Fibroblast of the aortic adventitia (primary cell): ENCODE measurements at regions not wholly inside any gene's neighbourhood (a gene's known extent, or its start where the extent isn't known, plus 50 kb on each side); places are given as distances from the start of the nearest gene placed in this dataset.
"Not testable (repeated sequence)": the region's sequence is repeated elsewhere in the genome, so short reads cannot be mapped to it uniquely, and the experiment has no call there.

Source experiments
- DNase-seq: peaks from one replicate; pipeline ENCODE4 v3.0.0-alpha.2; 2010; ENCODE audit warnings: low read depth
- H3K4me3 ChIP-seq: 2 replicates; pipeline ENCODE4 v1.5.1; 2011; ENCODE audit warnings: low read depth, mild to moderate bottlenecking, control low read depth, low read length, moderate library complexity
- TF ChIP-seq, protein P1 (sequence below): IDR thresholded peaks from 2 replicates; pipeline ENCODE4 v1.5.1; 2011; ENCODE audit warnings: mild to moderate bottlenecking, low read length, control low read depth, inconsistent platforms; ENCODE audit not compliant: insufficient read depth

DNA sequence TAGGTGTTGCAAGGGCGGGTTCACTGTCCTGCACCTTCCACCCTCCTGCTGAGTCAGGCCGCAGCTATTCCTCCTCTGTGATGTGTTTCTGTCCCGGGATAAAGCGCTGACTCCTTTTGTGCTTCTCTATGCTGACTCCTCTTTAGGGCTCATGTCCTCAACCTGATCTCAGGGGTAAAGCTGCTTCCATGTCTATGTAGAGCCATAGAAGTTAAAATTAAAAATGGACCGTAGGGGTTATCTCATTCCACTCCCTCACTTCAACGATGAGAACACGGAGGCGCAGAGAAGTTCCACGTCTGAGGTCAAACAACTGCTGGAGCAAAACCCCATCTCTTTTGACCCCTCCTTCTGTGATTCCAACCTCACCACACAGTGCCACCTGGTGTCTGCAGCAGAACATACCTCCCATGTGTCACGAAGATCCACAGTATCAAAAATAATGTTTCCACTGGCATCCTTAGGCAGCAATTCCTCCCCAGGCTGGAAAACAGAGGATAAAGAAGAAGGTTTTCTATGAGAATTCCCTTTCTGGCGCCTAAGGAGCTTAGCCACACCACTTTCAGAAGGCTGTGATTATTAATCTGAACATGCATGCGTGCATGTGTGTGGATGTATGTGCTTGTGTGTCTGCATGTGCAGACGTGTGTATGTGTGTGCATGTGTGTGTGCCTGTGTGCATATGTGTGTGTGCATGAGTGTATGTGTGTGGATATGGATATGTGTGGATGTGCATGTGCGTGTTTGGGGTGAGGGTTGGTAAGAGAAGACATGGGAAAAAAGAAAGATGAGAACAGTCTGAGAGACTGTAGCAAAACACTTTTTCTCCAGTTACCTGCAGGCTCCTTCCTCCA is 81.2 kb upstream of the UCN3 start:
- H3K4me3 ChIP-seq = no peak overlapping the region
- DNase-seq = peak; percentile 75
- TF ChIP-seq, protein P1, sequence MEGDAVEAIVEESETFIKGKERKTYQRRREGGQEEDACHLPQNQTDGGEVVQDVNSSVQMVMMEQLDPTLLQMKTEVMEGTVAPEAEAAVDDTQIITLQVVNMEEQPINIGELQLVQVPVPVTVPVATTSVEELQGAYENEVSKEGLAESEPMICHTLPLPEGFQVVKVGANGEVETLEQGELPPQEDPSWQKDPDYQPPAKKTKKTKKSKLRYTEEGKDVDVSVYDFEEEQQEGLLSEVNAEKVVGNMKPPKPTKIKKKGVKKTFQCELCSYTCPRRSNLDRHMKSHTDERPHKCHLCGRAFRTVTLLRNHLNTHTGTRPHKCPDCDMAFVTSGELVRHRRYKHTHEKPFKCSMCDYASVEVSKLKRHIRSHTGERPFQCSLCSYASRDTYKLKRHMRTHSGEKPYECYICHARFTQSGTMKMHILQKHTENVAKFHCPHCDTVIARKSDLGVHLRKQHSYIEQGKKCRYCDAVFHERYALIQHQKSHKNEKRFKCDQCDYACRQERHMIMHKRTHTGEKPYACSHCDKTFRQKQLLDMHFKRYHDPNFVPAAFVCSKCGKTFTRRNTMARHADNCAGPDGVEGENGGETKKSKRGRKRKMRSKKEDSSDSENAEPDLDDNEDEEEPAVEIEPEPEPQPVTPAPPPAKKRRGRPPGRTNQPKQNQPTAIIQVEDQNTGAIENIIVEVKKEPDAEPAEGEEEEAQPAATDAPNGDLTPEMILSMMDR = peak; percentile 71

DNA sequence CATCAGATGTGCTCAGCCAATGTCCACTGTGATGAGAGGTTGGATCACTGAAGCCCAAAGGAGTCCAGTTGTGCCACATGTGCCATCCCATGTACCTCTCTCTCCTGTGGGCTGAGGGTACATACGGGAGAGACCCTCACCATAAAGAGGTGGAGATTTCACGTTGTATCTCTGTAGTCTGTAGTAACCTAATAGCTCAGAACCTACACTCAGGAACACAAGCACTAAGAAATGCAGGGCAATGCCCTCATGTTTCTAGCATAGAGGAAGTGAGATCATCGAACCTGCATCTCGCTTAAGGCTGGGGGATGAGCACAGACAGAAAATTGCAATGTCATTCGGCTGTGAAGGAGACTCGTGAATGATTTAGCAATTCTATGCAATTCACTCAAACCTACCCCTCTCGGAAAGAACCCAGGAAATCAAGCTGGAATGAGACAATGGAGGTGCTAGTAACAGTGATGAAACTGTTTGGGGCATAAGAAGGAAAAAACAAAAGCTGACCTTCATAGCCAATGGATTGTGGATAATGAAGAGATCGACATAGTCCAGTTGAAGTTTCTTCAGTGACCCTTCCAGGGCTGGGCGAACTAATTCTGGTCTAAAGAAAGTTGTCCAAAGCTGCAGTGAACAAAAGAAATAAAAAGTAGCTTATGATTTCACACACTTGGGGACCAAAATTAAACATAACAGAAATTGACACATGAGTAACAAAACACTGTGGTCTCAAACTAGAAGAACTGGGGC is 80.3 kb upstream of the UCN3 start:
- TF ChIP-seq, protein P1 = no peak
- peak; percentile 60 for DNase-seq
- H3K4me3 ChIP-seq = no peak overlapping the region

DNA sequence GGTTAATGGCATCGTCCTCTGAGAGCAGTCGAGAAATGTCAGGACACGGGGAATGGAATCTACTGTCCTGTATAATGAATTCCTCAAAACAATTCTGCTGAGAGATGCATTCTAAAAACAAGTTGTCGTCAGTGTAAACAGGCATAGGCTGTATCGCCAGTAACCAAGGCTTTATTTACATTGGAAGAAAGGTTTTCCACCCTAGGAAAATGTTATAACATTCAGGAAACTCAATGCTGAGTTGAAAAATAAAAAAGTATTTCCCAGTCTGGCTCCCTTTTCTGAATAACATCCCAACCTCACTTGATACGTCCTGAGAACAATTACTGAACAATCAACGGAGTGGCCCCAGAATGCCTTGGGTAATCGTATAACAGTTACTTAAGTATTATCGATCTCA is 79.6 kb upstream of the UCN3 start:
- TF ChIP-seq, protein P1 = no peak
- H3K4me3 ChIP-seq = no peak overlapping the region
- no peak for DNase-seq

- H3K4me3 ChIP-seq = no peak overlapping the region
- no peak for DNase-seq
- TF ChIP-seq, protein P1 = no peak
Observed at GRCh38 chr10:5288359-5288758, 76.4 kb upstream of the UCN3 start.

DNA sequence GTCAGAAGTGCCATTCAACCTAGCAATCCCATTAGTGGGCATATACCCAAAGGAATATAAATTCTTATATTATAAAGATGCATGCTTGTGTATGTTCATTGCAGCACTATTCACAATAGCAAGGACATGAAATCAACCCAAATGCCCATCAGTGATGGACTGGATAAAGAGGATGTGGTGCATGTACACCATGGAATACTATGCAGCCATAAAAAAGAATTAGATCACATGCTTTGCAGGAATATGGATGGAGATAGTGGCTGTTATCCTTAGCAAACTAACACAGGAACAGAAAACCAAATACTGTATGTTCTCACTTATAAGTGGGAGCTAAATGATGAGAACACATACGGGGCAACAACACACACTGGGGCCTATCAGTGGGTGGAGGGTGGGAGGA is 75.5 kb upstream of the UCN3 start:
- H3K4me3 ChIP-seq, DNase-seq: not testable (repeated sequence)

GRCh38 chr10:5291501-5292195 is 73.1 kb upstream of the UCN3 start:
- H3K4me3 ChIP-seq = no peak overlapping the region
- TF ChIP-seq, protein P1 = no peak
- DNase-seq = peak; percentile 89
